Trophoblast cell (in vitro differentiated cells and primary cell): ENCODE measurements at regions not wholly inside any gene's neighbourhood (a gene's known extent, or its start where the extent isn't known, plus 50 kb on each side); places are given as distances from the start of the nearest gene placed in this dataset.

Experiments used
- DNase-seq, 2 donors: peaks; one replicate each; pipeline ENCODE4 v3.0.0-alpha.2; 2016
- H2AFZ ChIP-seq: 2 replicates; pipeline ENCODE4 v1.6.1; 2013; ENCODE audit warnings: low read length, moderate library complexity, mild to moderate bottlenecking; ENCODE audit not compliant: insufficient read depth, poor library complexity
- H2AK5ac ChIP-seq: 2 replicates; pipeline ENCODE4 v1.6.1; 2013; ENCODE audit warnings: mild to moderate bottlenecking, low read length
- H2BK120ac ChIP-seq: 2 replicates; pipeline ENCODE4 v1.6.1; 2013; ENCODE audit warnings: low read length, mild to moderate bottlenecking, moderate library complexity; ENCODE audit not compliant: insufficient read depth, poor library complexity
- H2BK12ac ChIP-seq: 2 replicates; pipeline ENCODE4 v1.6.1; 2013; ENCODE audit warnings: mild to moderate bottlenecking, low read length, moderate library complexity
- H2BK5ac ChIP-seq: 2 replicates; pipeline ENCODE4 v1.6.1; 2013; ENCODE audit warnings: low read length, low read depth, moderate library complexity, mild to moderate bottlenecking; ENCODE audit not compliant: poor library complexity
- H3K14ac ChIP-seq: 2 replicates; pipeline ENCODE4 v1.6.1; 2013; ENCODE audit warnings: mild to moderate bottlenecking, low read length
- H3K18ac ChIP-seq: 2 replicates; pipeline ENCODE4 v1.6.1; 2013; ENCODE audit warnings: mild to moderate bottlenecking, low read length
- H3K23ac ChIP-seq: 2 replicates; pipeline ENCODE4 v1.6.1; 2013; ENCODE audit warnings: low read length
- H3K27ac ChIP-seq: 2 replicates; pipeline ENCODE4 v1.5.1; 2013; ENCODE audit warnings: low read depth, mild to moderate bottlenecking, inconsistent platforms, low read length, moderate library complexity
- H3K27me3 ChIP-seq: 2 replicates; pipeline ENCODE4 v1.6.1; 2013; ENCODE audit warnings: inconsistent platforms, mild to moderate bottlenecking, low read length, moderate library complexity; ENCODE audit not compliant: insufficient read depth
- H3K36me3 ChIP-seq, 2 experiments: 1 replicate in 1 of 2; 2 replicates in 1 of 2; pipeline ENCODE4 v1.6.1; 2013; ENCODE audit warnings: low read length in 2 of 2, mild to moderate bottlenecking in 2 of 2, moderate library complexity in 1 of 2; ENCODE audit not compliant: insufficient read depth in 2 of 2, control insufficient read depth in 1 of 2
- H3K4ac ChIP-seq: 2 replicates; pipeline ENCODE4 v1.6.1; 2013; ENCODE audit warnings: low read depth, mild to moderate bottlenecking, low read length, moderate library complexity
- H3K4me1 ChIP-seq, 2 experiments: 1 replicate in 1 of 2; 2 replicates in 1 of 2; pipeline ENCODE4 v1.6.1; 2013; ENCODE audit warnings: low read length in 2 of 2, mild to moderate bottlenecking in 2 of 2, moderate library complexity in 1 of 2; ENCODE audit not compliant: insufficient read depth in 2 of 2, control insufficient read depth in 1 of 2
- H3K4me2 ChIP-seq: 2 replicates; pipeline ENCODE4 v1.6.1; 2013; ENCODE audit warnings: inconsistent platforms, mild to moderate bottlenecking, low read length, moderate library complexity
- H3K4me3 ChIP-seq: 2 replicates; pipeline ENCODE4 v1.5.1; 2013; ENCODE audit warnings: mild to moderate bottlenecking, low read depth, low read length, inconsistent platforms
- H3K79me1 ChIP-seq: one replicate; pipeline ENCODE4 v1.6.1; 2013; ENCODE audit warnings: low read length
- H3K79me2 ChIP-seq: 2 replicates; pipeline ENCODE4 v1.6.1; 2013; ENCODE audit warnings: low read length, mild to moderate bottlenecking; ENCODE audit not compliant: control insufficient read depth, insufficient read depth, poor library complexity
- H3K9ac ChIP-seq: 2 replicates; pipeline ENCODE4 v1.6.1; 2013; ENCODE audit warnings: mild to moderate bottlenecking, low read length
- H3K9me3 ChIP-seq: 2 replicates; pipeline ENCODE4 v1.6.1; 2013; ENCODE audit warnings: low read depth, mild to moderate bottlenecking, control low read depth, inconsistent platforms, low read length; ENCODE audit not compliant: insufficient read depth
- H4K12ac ChIP-seq: 2 replicates; pipeline ENCODE4 v1.6.1; 2013; ENCODE audit warnings: low read depth, mild to moderate bottlenecking, low read length, moderate library complexity
- H4K8ac ChIP-seq: 2 replicates; pipeline ENCODE4 v1.6.1; 2013; ENCODE audit warnings: low read depth, mild to moderate bottlenecking, low read length, moderate library complexity
- H4K91ac ChIP-seq: one replicate; pipeline ENCODE4 v1.6.1; 2013; ENCODE audit warnings: low read depth, mild to moderate bottlenecking, low read length, moderate library complexity
- WGBS: extraction: QIAGEN DNeasy Blood & Tissue Kit; methylation state at CpG from one replicate; pipeline ENCODE4 v1.1.7; 2013; ENCODE audit warnings: missing lambda C conversion rate; ENCODE audit not compliant: insufficient read length, insufficient coverage; ENCODE audit errors: extremely low coverage; 5-methylcytosine and 5-hydroxymethylcytosine counted together

DNA sequence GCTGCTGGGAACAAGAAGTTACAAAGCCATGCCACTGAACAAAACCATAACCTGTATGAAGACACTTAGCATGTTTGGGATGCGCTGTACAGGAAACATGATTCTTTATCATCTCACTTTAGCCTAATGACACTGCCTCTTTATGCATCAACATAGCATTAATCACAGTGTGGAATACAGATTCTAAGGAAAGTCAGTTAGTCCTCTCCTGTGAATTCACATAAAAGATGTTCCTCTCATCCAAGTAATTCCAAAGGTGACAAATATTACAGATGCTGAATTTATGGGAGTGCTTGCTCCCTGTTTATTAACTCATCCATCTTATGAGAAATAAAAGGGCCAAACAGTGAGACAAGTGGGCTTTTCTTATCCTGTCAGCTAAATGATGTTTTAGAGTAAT lies 1677.7 kb downstream of the EFNA5 start:
- H2BK12ac ChIP-seq = no peak overlapping the region

DNA sequence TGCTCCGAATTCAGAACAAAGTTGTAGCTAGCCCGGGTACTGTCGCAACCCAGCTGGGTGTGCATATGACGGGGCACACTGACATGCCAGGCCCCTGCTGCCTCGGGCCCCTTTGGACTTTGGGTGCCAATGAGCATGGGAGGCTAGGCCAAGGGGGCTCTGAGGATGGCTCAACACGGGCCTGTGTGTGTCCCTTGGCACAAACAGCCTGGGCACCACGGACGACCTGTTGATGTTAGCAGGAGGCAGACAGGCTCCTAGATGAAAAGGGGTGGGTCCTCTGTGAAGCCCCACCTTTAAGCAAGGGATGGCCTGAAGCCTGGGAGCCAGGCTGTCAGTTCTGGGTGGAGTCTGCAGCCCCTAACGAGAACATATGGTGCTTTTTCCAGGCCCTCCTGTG lies 1688.2 kb downstream of the EFNA5 start:
- Histone ChIP-seq H3K27ac (no peak overlapping the region), H3K79me2 (no peaks in the 10 kb centered on the region), H3K4me3 (no peak overlapping the region), H3K9me3 (peaks cover 9% of the 10 kb centered on the region), H2AFZ (no peak overlapping the region), H4K91ac (no peak overlapping the region), H3K18ac (no peak overlapping the region), H3K27me3 (no peaks in the 10 kb centered on the region), H3K9ac (no peak overlapping the region), H3K4ac (no peak overlapping the region), H2AK5ac (no peak overlapping the region), H2BK5ac (no peak overlapping the region), H3K4me1 (peaks cover 0 to 2% of the 10 kb centered on the region in 2 experiments), H4K12ac (no peak overlapping the region), H2BK120ac (no peak overlapping the region), H4K8ac (no peak overlapping the region), H3K36me3 (no peaks in the 10 kb centered on the region), H2BK12ac (no peak overlapping the region), H3K14ac (no peak overlapping the region), H3K23ac (no peak overlapping the region), H3K4me2 (no peak overlapping the region), H3K79me1 (peaks cover 2% of the 10 kb centered on the region)
- no CpG with 5 or more reads among the region's 9 CpGs for WGBS
- DNase-seq = no peak

More for the DNA sequence above, 1677.7 kb downstream of the EFNA5 start:
- Histone ChIP-seq H3K9ac (no peak overlapping the region), H3K27me3 (no peaks in the 10 kb centered on the region), H2BK5ac (no peak overlapping the region), H2BK120ac (no peak overlapping the region), H3K79me1 (no peaks in the 10 kb centered on the region), H3K36me3 (no peaks in the 10 kb centered on the region), H2AFZ (no peak overlapping the region), H2AK5ac (no peak overlapping the region), H3K9me3 (no peaks in the 10 kb centered on the region), H4K91ac (no peak overlapping the region), H3K79me2 (no peaks in the 10 kb centered on the region), H4K12ac (no peak overlapping the region), H3K4ac (no peak overlapping the region), H3K14ac (no peak overlapping the region), H3K18ac (no peak overlapping the region), H3K4me3 (no peak overlapping the region), H3K4me1 (no peaks in the 10 kb centered on the region), H3K23ac (no peak overlapping the region), H3K4me2 (no peak overlapping the region), H4K8ac (no peak overlapping the region), H3K27ac (no peak overlapping the region)
- no peak for DNase-seq
- no CpG with 5 or more reads among the region's 1 CpG for WGBS

- no peaks in the 10 kb centered on the region for H3K79me2 ChIP-seq
- peak overlapping the region; percentile 27 for H2BK5ac ChIP-seq
- H4K8ac ChIP-seq = no peak overlapping the region
- no peak overlapping the region for H3K9ac ChIP-seq
- no peaks in the 10 kb centered on the region for H3K27me3 ChIP-seq
- no peak overlapping the region for H4K91ac ChIP-seq
- no peaks in the 10 kb centered on the region for H3K36me3 ChIP-seq
- H3K27ac ChIP-seq = peak overlapping the region; percentile 69
- H2BK120ac ChIP-seq = no peak overlapping the region
- H3K23ac ChIP-seq = no peak overlapping the region
- H3K9me3 ChIP-seq = peaks cover 8% of the 10 kb centered on the region
- H2AFZ ChIP-seq = no peak overlapping the region
- H3K14ac ChIP-seq = no peak overlapping the region
- no CpG with 5 or more reads among the region's 1 CpG for WGBS
- no peak overlapping the region for H3K4me3 ChIP-seq
- no peak overlapping the region for H3K4me2 ChIP-seq
- H3K4ac ChIP-seq = no peak overlapping the region
- H3K18ac ChIP-seq = no peak overlapping the region
- H3K4me1 ChIP-seq = peaks cover 0 to 2% of the 10 kb centered on the region in 2 experiments
- no peak overlapping the region for H2AK5ac ChIP-seq
- H3K79me1 ChIP-seq = peaks cover 2% of the 10 kb centered on the region
- H2BK12ac ChIP-seq = no peak overlapping the region
- no peak overlapping the region for H4K12ac ChIP-seq
- DNase-seq = peak; percentile 12 to 56
Measured at GRCh38 chr5:105978011-105978410, 1692.7 kb downstream of the EFNA5 start.

- no peak overlapping the region for H3K9ac ChIP-seq
Measured at GRCh38 chr5:105977163-105977562, 1693.6 kb downstream of the EFNA5 start.

More at GRCh38 chr5:105977163-105977562, 1693.6 kb downstream of the EFNA5 start:
- no peak overlapping the region for H4K8ac ChIP-seq
- H3K27ac ChIP-seq = peak overlapping the region; percentile 83
- no peaks in the 10 kb centered on the region for H3K79me2 ChIP-seq
- no peak overlapping the region for H3K18ac ChIP-seq
- no peak overlapping the region for H3K4me3 ChIP-seq
- no peaks in the 10 kb centered on the region for H3K9me3 ChIP-seq
- peaks cover 2% of the 10 kb centered on the region for H3K79me1 ChIP-seq
- no peaks in the 10 kb centered on the region for H3K27me3 ChIP-seq
- peaks cover 0 to 2% of the 10 kb centered on the region in 2 experiments for H3K4me1 ChIP-seq
- no peak overlapping the region for H3K23ac ChIP-seq
- no CpG with 5 or more reads among the region's 3 CpGs for WGBS
- no peak overlapping the region for H2AK5ac ChIP-seq
- H2BK5ac ChIP-seq = no peak overlapping the region
- H3K4me2 ChIP-seq = no peak overlapping the region
- no peaks in the 10 kb centered on the region for H3K36me3 ChIP-seq
- H3K14ac ChIP-seq = no peak overlapping the region
- DNase-seq = no peak
- H2BK12ac ChIP-seq = no peak overlapping the region
- no peak overlapping the region for H2AFZ ChIP-seq
- peak overlapping the region; percentile 22 for H2BK120ac ChIP-seq
- no peak overlapping the region for H4K12ac ChIP-seq
- no peak overlapping the region for H4K91ac ChIP-seq
- H3K4ac ChIP-seq = no peak overlapping the region
